HG02623 (cell line): ENCODE measurements at regions not wholly inside any gene's neighbourhood (a gene's known extent, or its start where the extent isn't known, plus 50 kb on each side); places are given as distances from the start of the nearest gene placed in this dataset.
"Not testable (repeated sequence)": the region's sequence is repeated elsewhere in the genome, so short reads cannot be mapped to it uniquely, and the experiment has no call there.

ENCODE experiments used
- ATAC-seq: cut with Tn5 transposase; IDR thresholded peaks from one replicate; pipeline ENCODE4 v1.9.1; 2021; ENCODE audit warnings: moderate library complexity; ENCODE audit not compliant: unreplicated experiment

DNA sequence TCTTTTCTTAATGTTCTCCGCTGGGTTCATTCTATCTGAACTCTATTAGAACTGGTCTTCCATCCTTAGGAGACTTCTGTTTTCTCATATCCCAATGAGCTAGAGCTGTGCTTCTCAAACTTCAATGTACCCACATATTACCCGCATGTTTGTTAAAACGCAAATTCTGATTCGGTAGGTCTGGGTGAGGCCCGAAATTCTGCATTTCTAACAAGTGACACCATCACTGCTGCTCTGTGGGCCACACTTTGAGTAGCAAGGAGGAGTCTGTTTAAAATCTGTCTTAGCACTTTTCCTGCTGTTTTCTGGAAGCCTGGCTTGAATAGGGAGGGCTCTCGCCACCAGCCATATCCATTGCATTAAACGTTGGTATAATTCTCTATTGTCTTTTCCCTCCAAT is 151.9 kb upstream of the CLINT1 start:
- no peak for ATAC-seq

DNA sequence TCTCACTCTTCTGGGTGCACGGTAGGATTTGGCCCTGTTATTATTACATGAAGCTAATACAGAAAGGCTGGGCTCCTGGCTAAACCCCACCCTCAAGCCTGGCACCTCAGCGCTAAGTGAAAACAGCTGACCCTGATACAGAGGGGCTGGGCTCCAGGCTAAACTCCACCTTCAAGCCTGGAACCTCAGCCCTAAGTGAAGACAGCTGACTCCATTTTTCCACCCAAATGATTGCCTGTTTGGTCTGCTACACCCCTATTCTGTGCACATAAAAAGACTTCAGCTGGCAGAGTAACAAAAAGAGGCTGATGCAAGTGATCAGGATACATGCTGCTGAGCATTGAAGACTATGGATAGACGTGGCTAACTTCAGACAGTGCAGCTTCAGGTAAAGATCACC is 148.4 kb upstream of the CLINT1 start:
- no peak for ATAC-seq

DNA sequence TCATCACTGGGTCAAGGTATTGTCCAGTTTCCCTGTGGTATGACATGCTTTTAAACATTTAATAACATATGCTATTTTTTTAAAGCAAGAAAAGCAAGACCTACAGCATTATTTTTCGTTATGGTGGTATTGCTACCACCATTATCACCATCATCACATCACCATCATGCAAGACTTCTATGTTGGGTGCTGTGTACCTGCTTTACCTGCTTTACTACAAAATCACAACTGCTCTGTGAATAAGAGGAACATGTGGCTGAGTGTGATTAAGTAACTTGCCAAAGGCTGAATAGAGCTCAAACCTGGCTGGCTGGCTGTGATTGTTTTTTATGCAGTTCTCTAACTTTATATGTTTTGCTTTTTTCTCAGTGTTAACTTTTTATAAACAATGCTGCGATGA is 140.8 kb upstream of the CLINT1 start:
- ATAC-seq, result no peak

DNA sequence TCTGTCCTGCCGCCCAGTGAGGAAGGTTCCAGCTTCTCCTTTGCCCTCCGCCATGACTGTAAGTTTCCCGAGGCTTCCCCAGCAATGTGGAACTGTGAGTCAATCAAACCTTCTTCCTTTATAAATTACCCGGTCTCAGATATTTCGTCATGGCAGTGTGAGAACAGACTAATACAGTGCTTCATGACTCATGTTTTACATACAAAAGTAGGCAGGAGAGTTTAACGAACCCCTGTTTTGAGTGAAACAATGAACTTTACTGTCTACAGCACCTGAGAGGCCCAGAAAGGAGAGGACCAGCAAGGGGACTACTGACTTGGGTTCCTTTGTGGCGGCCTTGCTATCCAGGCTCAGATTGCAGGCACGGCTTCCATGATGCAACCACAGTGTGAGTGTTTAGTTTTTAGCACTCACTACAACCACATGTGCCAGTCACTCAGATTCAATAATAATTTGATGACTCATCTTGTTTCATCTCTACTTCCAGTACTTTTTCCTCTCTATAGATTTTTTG is 139.1 kb upstream of the CLINT1 start:
- no peak for ATAC-seq

DNA sequence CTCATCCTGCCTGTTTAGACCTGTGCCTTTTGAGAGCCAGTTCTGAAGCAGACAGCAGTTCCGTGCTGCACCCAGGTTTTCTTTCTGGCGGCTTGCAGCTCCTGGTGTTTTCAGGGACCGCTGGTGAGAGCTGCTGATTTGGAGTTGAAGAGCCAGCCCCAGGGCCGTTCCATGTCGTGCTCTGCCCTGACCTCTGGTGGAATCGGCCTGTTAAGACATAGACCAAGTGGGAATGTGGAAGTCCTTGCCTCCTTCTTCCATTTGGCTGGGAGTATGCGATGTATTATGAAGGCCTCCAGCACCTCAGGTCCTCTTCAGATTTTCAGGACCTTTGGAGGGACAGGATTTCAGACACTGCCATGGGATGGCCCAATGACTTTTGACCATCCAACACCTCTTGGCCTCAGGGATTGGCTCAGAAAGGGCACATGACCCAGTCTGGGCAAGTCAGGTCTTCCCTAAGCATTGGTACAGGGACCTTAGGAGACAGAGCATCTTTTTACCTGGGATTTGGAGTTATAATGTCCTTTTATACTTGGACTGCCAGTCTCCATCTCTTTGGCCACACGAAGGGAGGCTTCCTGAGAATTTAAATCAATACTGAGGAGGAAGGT is 136.1 kb upstream of the CLINT1 start:
- ATAC-seq, result peak; percentile 78

DNA sequence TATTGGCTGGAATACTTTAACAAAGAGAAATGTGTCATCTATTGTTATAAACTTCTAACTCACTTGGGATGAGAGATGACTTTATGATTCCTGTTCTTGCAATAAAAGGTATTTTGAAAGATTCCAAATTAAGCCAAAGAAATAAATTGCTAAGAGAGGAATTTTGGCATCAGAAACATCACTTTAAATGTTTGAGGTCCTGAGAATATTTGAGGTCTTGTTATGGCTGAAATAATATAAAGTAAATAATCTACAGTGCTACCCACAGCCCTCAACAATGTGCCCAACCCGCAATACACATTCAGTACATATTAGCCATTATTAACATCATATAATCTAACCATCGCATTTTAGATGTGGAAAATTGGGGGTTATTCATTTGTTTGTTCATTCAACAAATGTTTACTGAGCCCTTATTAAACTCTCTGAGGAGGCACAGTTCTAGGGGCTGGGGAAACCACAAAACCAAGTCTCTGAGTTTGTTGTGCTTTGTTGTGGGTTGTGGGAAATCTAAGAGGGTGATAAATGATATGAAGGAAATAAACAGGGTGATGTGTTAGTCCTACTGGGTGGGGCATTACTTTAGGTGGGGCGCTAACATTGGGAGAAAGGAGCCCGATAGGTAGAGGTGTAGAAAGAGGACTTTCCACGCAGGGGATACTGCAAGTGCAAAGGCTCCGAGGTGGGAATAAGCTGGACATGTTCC is 135.2 kb upstream of the CLINT1 start:
- ATAC-seq, result no peak

DNA sequence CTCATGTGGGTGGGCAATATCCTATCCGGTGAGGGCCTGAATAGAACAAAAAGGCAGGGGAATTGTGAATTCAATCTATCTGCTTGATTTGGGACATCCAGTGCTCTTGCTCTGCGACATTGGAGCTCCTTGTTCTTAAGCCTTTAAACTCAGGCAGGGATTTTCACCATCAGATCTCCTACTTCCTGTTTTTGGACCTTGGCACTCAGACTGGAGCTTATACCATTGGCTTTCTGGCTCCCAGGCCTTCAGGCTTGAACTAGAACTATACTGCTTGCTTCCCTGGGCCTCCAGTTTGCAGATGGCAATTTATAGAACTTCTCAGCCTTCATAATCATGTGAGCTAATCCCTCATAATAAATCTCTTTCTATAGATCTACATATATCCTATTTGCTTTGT is 134.3 kb upstream of the CLINT1 start:
- no peak for ATAC-seq

DNA sequence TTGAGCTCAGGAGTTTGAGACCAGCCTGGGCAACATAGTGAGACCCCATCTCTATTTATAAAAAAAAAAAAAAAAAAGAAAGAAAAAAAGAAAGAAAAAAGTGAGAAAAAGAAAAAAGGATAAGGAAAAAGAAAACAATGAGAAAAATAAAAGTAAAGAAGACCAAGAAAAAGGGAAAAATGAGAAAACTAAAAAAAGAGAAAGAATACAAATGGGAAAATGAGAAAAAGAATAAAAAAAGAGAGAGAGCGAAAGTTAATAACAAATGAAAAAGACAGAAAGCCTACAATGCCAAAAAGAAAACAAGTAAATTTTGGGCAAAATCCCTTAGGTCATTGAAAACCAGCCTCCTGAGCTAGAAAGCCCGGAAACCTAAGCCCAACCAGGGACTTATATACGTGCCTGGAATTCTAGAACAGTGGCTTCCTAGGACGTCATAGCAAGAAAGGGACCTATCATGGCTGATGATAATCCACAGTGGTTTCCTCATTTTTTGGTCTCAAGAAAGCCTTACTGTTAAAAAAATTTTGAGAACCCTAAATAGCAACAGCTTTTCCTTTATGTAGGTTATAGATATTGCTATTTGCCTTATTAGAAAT is 131.7 kb upstream of the CLINT1 start:
- no peak for ATAC-seq

DNA sequence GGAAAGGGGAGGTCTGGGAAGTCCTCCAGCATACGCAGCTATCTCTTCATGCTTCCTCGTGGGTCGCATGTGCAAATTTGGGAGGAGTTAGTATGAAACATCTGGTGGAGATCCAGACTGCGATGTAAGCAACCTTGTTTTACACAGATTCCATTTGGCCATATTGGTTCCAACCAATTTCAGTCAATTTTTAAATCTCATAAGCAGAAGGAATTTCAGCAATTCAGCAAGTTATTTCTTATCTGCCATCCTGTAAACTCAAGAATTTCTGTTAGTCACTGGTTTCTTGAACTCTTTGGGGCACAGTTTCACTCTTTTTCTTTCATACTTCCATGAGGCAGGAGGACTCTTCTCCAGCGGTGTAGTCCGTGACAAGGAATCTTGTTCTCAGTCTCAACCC is 130.4 kb upstream of the CLINT1 start:
- ATAC-seq, result no peak

DNA sequence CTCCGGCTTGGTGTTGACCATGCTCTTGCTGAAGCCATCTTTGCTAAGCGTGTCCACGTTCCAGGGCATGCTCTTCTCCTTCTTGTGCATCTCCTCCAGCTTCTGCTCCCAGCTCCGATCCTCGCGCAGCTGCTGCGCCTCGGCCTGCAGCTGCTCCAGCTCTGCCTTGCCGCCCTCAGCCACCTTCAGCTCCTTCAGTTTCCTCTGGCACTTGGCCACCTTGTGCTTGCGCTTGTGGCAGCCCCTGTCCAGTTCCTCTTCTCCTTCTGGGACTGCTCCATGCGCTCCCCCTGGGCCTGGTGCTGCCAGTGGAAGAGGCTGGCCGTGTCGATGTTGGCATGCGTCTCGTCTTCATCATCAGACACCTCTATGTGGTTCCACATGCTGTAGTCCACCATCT is 128.3 kb upstream of the CLINT1 start:
- ATAC-seq, result no peak

DNA sequence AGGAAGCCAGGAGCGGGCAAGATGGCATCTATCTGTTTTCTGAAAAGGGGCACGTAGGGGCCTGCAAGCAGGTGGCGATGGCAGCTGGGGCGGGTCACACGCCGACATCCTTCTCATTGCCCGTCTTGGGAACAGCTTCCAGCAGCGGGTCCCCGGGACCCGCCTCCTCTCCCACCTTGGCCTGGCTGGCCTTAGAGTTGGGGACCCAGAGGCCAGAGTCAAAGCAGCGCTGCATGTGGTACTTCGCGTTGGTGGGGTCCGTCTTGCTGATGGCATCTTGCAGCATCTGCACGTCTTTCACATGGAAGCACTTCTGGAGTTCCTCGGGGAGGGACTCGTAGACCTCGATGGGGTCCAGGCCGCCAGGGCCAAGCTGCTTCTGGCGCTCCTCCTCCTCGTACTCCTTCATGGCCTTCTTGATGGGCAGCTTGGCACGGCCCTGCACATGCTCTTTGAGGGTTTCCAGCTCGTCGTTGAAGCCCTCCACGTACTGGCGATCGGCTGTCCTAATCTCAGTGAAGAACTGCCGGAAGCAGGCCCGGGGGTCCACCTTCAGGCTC is 127.6 kb upstream of the CLINT1 start:
- no peak for ATAC-seq

DNA sequence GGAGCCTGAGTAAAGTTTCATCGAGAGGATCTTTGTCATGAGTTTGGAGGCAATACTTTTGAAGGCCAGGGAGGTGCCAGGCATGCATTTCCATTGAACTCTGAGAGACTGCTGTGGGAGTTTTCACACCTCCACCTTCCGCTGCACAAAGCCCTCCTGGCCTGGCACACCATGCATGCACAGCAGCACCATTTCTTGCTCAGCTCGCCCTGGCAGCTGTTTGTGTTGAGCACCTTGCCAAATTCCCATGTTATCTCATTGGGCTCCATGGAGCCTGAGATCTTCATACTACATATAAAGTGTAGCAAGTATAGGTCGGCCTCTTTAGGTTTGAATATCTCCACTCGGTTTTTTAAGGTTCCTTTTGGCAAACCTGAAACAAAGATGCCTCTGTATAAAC is 125.7 kb upstream of the CLINT1 start:
- ATAC-seq, result no peak

DNA sequence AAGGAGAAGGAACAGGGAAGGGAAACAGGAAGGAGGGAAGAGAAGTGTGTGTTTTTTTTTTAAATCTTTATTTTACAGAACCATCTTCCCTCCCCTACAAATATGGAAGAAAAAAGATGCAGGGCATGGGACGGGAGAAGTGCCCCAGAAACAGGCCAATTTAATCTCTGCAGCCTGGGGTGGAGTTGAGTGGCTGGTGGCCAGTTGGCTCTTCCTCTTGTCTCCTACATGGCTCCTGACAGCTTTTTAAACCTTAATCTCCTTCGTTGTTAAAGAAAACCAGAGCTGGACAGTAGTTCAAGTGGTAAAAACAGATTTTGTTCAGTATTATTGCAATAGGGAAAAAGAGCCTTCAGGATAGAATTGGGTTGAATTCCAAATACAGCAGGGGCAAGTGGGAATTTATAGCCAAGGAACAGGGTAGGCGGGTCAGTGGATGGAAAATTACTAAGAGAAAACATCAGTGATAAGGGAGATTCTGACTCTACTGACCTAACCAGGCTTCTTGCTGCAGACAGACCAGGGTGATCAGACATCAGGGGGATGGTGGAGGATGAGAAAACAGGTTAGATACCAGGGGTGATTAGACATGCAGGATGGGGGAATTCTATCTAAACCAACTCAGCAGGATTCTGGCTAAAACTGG is 125.1 kb upstream of the CLINT1 start:
- ATAC-seq, result no peak

DNA sequence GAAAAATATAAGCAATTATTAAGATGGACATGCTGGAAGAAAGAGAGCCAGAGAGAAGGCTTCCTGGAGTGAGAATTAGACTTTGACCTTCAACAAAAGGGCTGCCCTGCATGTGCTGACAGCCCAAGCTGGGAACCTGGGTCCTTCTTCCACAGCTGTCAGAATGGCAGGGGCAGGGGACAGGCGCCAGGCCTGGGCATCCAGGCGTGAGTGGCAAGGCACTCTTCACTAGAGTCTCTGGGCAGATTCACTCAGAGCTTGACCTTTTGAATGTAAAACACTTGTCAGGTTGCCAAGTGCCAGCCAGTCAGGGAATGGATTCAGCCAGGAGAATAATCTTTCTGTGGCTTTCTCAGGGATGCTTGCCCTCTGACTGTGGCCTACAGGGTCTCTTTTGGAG is 119.1 kb upstream of the CLINT1 start:
- ATAC-seq, result no peak

DNA sequence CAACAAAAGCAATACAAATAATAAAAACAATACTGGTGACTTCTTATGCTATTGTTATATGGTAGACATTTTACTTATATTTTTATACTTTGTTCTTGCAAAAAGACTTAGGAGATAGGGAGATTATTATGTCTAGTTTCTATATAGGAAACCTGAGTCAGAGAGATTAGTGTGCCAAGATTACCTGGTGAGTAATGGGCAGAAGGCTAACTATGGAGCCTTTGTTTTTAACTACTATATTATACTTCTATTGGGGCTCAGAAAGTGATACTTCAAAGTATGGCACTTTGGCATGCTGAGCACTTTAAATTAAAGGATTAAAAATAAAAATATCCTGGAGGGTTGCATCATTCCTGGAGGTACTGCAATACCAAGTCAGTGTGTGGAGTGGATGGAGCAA is 117.5 kb upstream of the CLINT1 start:
- ATAC-seq, result no peak

DNA sequence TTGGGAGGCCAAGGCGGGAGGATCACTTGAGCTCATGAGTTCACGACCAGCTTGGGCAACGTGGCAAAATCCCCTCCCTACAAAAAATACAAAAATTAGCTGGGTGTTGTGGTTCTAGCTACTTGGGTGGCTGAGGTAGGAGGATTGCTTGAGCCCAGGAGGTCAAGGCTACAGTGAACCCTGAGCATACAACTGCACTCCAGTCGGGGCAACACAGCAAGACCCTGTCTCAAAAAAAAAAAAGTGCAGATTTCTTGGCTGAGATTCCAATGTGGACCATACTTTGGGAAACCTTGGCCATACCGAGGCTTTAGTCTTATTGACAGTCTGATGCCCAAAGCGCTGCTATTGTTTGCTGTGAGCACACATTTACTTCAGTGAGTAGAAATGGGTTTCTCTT is 113.6 kb upstream of the CLINT1 start:
- ATAC-seq, result no peak

DNA sequence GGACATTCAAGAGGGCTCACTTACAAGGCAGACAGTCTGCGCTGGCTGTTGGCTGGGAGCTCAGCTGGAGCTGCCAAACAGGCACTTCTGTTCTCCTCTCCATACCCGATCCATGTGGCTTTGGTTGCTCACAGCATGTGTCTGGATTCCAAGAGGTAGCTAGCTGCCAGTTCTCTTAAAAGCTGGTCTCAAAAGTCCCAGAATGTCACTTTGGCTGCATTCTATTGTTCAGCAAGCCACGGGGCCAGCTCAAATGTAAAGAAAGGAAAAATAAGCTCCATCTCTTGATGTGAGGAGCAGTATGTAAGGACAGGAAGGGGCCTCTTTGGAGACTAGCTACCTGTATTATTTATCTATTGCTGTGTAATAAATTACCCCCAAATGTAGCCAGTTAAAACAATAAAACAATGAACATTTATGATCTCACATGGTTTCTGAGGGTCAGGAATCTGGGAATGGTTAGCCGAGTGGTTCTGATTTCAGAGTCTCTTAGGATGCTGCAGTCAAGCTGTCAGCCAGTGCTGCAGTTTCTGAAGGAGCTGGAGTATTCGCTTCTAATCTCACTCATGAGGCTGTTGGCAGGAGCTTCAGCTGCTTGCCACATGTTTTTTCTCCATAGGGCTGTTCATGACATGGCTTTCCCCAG is 112.7 kb upstream of the CLINT1 start:
- ATAC-seq, result no peak

DNA sequence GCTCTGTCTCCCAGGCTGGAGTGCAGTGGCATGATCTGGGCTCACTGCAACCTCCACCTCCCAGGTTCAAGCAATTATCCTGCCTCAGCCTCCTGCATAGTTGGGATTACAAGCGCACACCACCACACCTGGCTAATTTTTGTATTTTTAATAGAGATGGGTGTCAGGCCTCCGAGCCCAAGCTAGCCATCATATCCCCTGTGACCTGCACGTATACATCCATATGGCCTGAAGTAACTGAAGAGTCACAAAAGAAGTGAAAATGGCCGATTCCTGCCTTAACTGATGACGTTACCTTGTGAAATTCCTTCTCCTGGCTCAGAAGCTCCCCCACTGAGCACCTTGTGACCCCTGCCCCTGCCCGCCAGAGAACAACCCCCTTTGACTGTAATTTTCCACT is 109.6 kb upstream of the CLINT1 start:
- ATAC-seq, result not testable (repeated sequence)

DNA sequence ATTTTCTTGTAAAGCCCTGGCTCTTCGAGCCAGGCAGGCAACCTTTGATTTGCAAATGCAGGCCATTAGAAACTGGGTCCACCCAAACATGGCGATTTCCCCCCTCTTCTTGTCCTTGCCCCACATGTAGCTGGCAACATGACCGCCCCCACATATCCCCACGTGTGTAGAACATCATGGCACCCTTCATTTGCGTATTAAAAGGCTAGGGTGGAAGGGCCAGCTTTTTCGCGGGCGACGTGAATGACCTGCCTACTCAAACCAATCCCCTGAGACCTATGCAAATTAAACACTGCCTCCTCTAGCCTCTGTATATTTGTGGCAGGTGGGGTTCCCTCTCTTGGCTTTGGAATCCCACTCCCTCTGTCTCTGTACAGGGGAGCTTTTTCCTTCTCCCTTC is 107.0 kb upstream of the CLINT1 start:
- no peak for ATAC-seq

DNA sequence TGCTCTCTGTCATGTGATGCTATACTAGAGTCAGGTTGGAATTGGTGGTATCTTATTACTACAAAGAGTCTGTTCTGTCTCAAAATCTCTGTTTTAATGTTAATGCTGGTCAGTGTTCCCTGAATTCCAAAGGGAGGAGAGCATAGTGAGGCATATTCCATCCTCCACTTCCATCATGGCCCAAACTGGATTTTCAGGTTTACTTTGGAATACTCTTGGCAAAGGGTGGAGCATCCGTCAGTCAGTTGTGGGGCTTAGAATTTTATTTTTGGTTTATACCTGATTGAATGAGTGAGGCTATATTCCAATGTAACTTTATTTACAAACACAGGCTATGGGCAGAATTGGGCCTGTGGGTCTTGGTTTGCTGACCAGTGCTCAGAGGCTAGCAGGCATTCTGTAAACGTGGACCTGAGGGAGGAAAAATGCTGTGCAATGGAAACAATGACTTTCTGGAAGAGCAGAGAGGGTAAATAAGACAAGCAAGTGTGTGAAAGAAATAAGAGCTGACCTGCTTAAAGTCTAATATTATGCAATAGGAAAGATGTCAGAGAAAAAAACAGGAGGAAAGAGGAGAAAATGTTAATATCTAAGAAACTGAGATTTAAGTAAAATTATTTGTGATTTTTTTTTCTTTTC is 106.2 kb upstream of the CLINT1 start:
- no peak for ATAC-seq

DNA sequence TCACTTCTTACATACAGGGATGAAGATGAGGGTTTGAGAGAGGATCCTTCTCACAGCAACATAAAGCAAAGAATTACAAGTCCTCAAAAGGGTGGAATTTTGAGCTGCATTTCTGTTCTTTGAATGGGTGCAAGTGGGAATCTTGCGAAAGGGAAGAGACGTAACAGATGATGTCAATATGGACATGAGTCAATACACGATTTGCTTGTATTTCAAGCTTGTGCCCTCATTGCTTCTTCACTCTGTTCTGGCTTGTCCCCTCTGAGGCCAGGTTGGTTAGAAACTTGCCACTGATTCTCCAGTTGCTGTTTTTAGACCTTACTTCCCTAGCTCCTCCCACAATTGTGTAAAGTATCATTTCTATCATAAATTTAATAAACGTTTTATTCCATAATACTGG is 104.8 kb upstream of the CLINT1 start:
- no peak for ATAC-seq
